Kidney epithelial cell (primary cell): ENCODE measurements at regions not wholly inside any gene's neighbourhood (a gene's known extent, or its start where the extent isn't known, plus 50 kb on each side); places are given as distances from the start of the nearest gene placed in this dataset.

Experiments
- DNase-seq: peaks from one replicate; pipeline ENCODE4 v3.0.0-alpha.2; 2010; ENCODE audit warnings: low read depth
- H3K27me3 ChIP-seq: 2 replicates; pipeline ENCODE4 v1.6.0; 2011; ENCODE audit warnings: low read length; ENCODE audit not compliant: control insufficient read depth, insufficient read depth
- H3K36me3 ChIP-seq: 2 replicates; pipeline ENCODE4 v1.5.1; 2011; ENCODE audit warnings: low read length; ENCODE audit not compliant: control insufficient read depth, insufficient read depth
- H3K4me3 ChIP-seq: 2 replicates; pipeline ENCODE4 v1.5.1; 2011; ENCODE audit warnings: low read depth, mild to moderate bottlenecking, control low read depth, low read length
- TF ChIP-seq, protein P1 (sequence below): IDR thresholded peaks from 2 replicates; pipeline ENCODE4 v1.5.1; 2011; ENCODE audit warnings: mild to moderate bottlenecking, moderate library complexity, low read length, control low read depth, inconsistent platforms; ENCODE audit not compliant: insufficient read depth, poor library complexity, severe bottlenecking

DNA sequence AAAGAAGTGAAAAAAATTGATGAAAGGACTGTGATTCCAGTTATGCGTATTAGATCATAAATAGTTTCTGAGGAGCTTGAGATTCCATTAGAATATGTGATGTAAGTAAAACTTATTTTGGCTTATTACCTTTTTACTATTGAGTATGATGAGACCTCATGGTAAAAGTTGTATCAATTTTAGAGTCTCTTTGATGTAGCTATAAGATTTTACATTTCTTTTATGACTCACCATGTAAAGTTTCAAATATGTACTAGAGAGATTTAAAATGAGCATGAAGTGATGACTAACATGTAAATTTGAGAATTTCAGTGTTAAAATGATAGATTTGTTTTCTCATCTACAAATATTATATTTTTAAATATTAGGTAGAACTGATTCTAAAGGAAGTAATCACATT is 276.5 kb downstream of the OTUD1 start:
- no peaks in the 10 kb centered on the region for H3K36me3 ChIP-seq
- no peak overlapping the region for H3K4me3 ChIP-seq
- DNase-seq, result no peak
- TF ChIP-seq, protein P1, sequence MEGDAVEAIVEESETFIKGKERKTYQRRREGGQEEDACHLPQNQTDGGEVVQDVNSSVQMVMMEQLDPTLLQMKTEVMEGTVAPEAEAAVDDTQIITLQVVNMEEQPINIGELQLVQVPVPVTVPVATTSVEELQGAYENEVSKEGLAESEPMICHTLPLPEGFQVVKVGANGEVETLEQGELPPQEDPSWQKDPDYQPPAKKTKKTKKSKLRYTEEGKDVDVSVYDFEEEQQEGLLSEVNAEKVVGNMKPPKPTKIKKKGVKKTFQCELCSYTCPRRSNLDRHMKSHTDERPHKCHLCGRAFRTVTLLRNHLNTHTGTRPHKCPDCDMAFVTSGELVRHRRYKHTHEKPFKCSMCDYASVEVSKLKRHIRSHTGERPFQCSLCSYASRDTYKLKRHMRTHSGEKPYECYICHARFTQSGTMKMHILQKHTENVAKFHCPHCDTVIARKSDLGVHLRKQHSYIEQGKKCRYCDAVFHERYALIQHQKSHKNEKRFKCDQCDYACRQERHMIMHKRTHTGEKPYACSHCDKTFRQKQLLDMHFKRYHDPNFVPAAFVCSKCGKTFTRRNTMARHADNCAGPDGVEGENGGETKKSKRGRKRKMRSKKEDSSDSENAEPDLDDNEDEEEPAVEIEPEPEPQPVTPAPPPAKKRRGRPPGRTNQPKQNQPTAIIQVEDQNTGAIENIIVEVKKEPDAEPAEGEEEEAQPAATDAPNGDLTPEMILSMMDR, result no peak
- no peaks in the 10 kb centered on the region for H3K27me3 ChIP-seq

GRCh38 chr10:23717913-23718312 is 279.0 kb downstream of the OTUD1 start:
- Histone ChIP-seq H3K36me3 (no peaks in the 10 kb centered on the region), H3K27me3 (no peaks in the 10 kb centered on the region), H3K4me3 (no peak overlapping the region)
- no peak for DNase-seq
- TF ChIP-seq, protein P1, result no peak

DNA sequence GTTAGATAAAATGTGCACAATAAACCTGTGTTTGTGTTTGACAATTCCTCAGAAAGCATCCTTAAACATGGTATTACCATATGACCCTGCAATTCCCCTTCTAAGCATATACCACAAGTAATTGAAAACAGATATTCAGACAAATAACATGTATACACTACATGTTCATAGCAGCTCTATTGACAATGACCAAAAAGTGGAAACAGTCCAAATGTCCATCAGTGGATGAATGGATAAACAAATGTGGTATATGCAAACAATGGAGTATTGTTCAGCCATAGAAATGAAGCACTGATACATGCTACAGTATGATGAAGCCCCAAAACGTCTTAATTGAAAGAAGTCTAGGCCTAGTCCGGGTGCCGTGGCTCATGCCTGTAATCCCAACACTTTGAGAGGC is 280.1 kb downstream of the OTUD1 start:
- no peak for DNase-seq
- TF ChIP-seq, protein P1, result no peak
- H3K27me3 ChIP-seq, result no peaks in the 10 kb centered on the region
- H3K4me3 ChIP-seq, result no peak overlapping the region
- no peaks in the 10 kb centered on the region for H3K36me3 ChIP-seq

DNA sequence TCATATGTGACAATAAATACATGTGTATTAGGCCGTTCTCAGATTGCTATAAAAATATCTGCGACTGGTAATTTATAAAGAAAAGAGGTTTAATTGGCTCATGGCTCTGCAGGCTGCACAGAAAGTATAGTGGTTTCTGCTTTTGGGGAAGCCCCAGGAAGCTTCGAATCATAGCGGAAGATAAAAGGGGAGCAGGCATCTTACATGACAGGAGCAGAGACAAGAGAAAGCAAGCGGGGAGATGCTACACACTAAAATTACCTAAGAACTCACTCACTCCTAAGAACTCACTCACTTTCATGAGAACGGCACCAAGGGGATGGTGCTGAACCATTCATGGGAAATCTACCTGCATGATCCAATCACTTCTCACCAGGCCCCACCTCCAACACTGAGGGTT is 284.9 kb downstream of the OTUD1 start:
- Histone ChIP-seq H3K4me3 (no peak overlapping the region), H3K27me3 (no peaks in the 10 kb centered on the region), H3K36me3 (no peaks in the 10 kb centered on the region)
- TF ChIP-seq, protein P1, result no peak
- DNase-seq, result no peak

GRCh38 chr10:23725548-23725947 is 286.7 kb downstream of the OTUD1 start:
- no peaks in the 10 kb centered on the region for H3K27me3 ChIP-seq
- DNase-seq, result no peak
- TF ChIP-seq, protein P1, result no peak
- H3K4me3 ChIP-seq, result no peak overlapping the region
- H3K36me3 ChIP-seq, result no peaks in the 10 kb centered on the region

- DNase-seq, result no peak
- H3K27me3 ChIP-seq, result no peaks in the 10 kb centered on the region
- TF ChIP-seq, protein P1, result no peak
Measured at GRCh38 chr10:23742368-23742767, 303.5 kb downstream of the OTUD1 start.

More at GRCh38 chr10:23742368-23742767, 303.5 kb downstream of the OTUD1 start:
- Histone ChIP-seq H3K4me3 (no peak overlapping the region), H3K36me3 (no peaks in the 10 kb centered on the region)
